ENCODE measurements at regions not wholly inside any gene's neighbourhood (a gene's known extent, or its start where the extent isn't known, plus 50 kb on each side); places are given as distances from the start of the nearest gene placed in this dataset.

DNA sequence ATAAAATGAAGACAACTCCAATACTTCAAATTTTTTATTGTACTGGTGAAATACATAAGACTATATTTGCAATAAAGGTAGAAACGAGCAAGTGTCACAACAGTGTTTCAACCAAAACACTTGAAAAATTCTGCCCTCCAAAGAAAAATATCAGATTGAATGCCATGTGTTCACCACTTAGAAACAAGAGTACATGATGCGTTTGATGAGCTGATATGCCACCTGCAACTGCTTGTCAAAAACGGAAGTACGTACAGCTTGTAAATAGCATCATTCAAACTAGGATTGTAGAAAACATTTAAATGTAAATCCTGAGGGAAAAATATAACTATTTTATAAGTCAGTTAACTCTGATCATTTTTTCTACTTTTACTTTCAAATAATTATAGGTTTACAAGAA, 276.1 kb downstream of the ANTXR2 start:
- DNase-seq (ENCODE audit: low spot score) = no peak
- POLR2A ChIA-PET = no interaction called here
- H3K36me3 Mint-ChIP-seq = peaks cover 19% of the 10 kb centered on the region
- CTCF ChIA-PET = no interaction called here
- no peak for ATAC-seq
- H3K27ac Mint-ChIP-seq = no peak overlapping the region
- H3K4me3 Mint-ChIP-seq = no peak overlapping the region
- no peaks in the 10 kb centered on the region; the same call in 1 of the 2 replicates for H3K27me3 Mint-ChIP-seq (ENCODE audit: low read depth)
- H3K4me1 Mint-ChIP-seq = 0 out of 2 replicates have a peak, but pooled peaks cover 6% of the 10 kb centered on the region
- TF ChIP-seq JUN (CRISPR knock-in tag; IDR thresholded peaks at IDR 0.05) (no peak), ZNF219 (CRISPR knock-in tag; IDR thresholded peaks at IDR 0.05; ENCODE audit: borderline replicate concordance) (no peak), GRHL2 (CRISPR knock-in tag; IDR thresholded peaks at IDR 0.05; ENCODE audit: insufficient replicate concordance, severe bottlenecking) (no peak), GABPB1 (CRISPR knock-in tag; IDR thresholded peaks at IDR 0.05) (no peak), ESRRA (CRISPR knock-in tag; IDR thresholded peaks at IDR 0.05; ENCODE audit: borderline replicate concordance) (no peak), CBFB (CRISPR knock-in tag; IDR thresholded peaks at IDR 0.05; ENCODE audit: low read depth) (no peak), GTF2I (CRISPR knock-in tag; conservative IDR thresholded peaks at IDR 0.05) (no peak)
- H3K9me3 Mint-ChIP-seq = peaks cover 25% of the 10 kb centered on the region

DNA sequence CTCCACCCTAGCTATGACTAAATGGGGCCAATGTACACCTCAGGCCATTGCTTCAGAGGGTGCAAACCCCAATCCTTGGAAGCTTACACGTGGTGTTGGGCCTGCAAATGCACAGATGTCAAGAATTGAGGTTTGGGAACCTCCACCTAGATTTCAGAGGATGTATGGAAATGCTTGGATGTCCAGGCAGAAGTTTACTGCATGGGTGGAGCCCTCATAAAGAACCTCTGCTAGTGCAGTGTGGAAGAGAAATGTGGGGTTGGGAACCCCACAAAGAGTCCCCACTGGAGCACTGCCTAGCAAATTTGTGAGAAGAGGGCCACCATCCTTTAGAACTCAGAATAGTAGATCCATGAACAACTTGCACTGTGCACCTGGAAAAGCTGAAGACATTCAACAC, 284.1 kb downstream of the ANTXR2 start:
- Mint-ChIP-seq H3K27me3 (ENCODE audit: low read depth) (no peaks in the 10 kb centered on the region), H3K4me3 (no peak overlapping the region), H3K4me1 (no peaks in the 10 kb centered on the region), H3K9me3 (peaks cover 67% of the 10 kb centered on the region), H3K27ac (no peak overlapping the region), H3K36me3 (peaks cover 52% of the 10 kb centered on the region)
- ATAC-seq = no peak
- ChIA-PET CTCF (no interaction called here), POLR2A (no interaction called here)
- no peak for DNase-seq (ENCODE audit: low spot score)
- no peak for TF ChIP-seq ZNF423 (CRISPR knock-in tag; IDR thresholded peaks at IDR 0.05)
- no peak for TF ChIP-seq PRDM15 (CRISPR knock-in tag; IDR thresholded peaks at IDR 0.05)
- no peak for TF ChIP-seq TCF7 (CRISPR knock-in tag; IDR thresholded peaks at IDR 0.05; ENCODE audit: low read depth)
- no peak for TF ChIP-seq FOXK1 (CRISPR knock-in tag; IDR thresholded peaks at IDR 0.05)
- no peak for TF ChIP-seq HMGXB4 (CRISPR knock-in tag; IDR thresholded peaks at IDR 0.05)
- no peak for TF ChIP-seq PREB (CRISPR knock-in tag; IDR thresholded peaks at IDR 0.05; ENCODE audit: borderline replicate concordance)
- TF ChIP-seq, protein P1, sequence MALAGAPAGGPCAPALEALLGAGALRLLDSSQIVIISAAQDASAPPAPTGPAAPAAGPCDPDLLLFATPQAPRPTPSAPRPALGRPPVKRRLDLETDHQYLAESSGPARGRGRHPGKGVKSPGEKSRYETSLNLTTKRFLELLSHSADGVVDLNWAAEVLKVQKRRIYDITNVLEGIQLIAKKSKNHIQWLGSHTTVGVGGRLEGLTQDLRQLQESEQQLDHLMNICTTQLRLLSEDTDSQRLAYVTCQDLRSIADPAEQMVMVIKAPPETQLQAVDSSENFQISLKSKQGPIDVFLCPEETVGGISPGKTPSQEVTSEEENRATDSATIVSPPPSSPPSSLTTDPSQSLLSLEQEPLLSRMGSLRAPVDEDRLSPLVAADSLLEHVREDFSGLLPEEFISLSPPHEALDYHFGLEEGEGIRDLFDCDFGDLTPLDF (CRISPR knock-in tag; IDR thresholded peaks at IDR 0.05) = no peak
- no peak for TF ChIP-seq NFATC4 (CRISPR knock-in tag; IDR thresholded peaks at IDR 0.05)
- TF ChIP-seq CBFB (CRISPR knock-in tag; IDR thresholded peaks at IDR 0.05; ENCODE audit: low read depth) = no peak
- no peak for TF ChIP-seq NFYB (CRISPR knock-in tag; conservative IDR thresholded peaks at IDR 0.05; ENCODE audit: low read depth)
- no peak for TF ChIP-seq ZNF138 (CRISPR knock-in tag; conservative IDR thresholded peaks at IDR 0.05)
- TF ChIP-seq MYBL2 (CRISPR knock-in tag; IDR thresholded peaks at IDR 0.05) = no peak
- TF ChIP-seq GRHL2 (CRISPR knock-in tag; IDR thresholded peaks at IDR 0.05; ENCODE audit: insufficient replicate concordance, severe bottlenecking) = no peak
